Spleen (tissue), 11 donors: ENCODE measurements at regions not wholly inside any gene's neighbourhood (a gene's known extent, or its start where the extent isn't known, plus 50 kb on each side); places are given as distances from the start of the nearest gene placed in this dataset.

Experiments
- DNase-seq: peaks from one replicate; pipeline ENCODE4 v3.0.0-alpha.2; 2020
- H3K27ac ChIP-seq, 8 donors: fragments of 200-600 bp; sonication (generic) in 7 of 8; 1 replicate in 4 of 8; 2 replicates in 4 of 8; pipeline versions ENCODE4 v1.5.0 to v1.8.0; 2016 to 2021; ENCODE audit warnings: inconsistent platforms in 4 of 8, mild to moderate bottlenecking in 4 of 8, moderate library complexity in 1 of 8
- H3K27me3 ChIP-seq, 7 donors: fragments of 200-600 bp; sonication (generic) in 6 of 7; replicated peaks in 1 of 7; 1 replicate in 4 of 7; 2 replicates in 3 of 7; pipeline versions ENCODE4 v1.5.0 to v1.8.0; 2016 to 2021; ENCODE audit warnings: inconsistent platforms in 3 of 7, mild to moderate bottlenecking in 1 of 7
- H3K36me3 ChIP-seq, 6 donors: fragments of 200-600 bp; sonication (generic) in 5 of 6; 1 replicate in 4 of 6; 2 replicates in 2 of 6; pipeline versions ENCODE4 v1.5.0 to v1.8.0; 2016 to 2021; ENCODE audit warnings: inconsistent platforms in 2 of 6
- H3K4me1 ChIP-seq, 6 donors: fragments of 200-600 bp; sonication (generic) in 5 of 6; 1 replicate in 3 of 6; 2 replicates in 3 of 6; pipeline versions ENCODE4 v1.5.0 to v1.8.0; 2016 to 2021; ENCODE audit warnings: inconsistent platforms in 3 of 6
- H3K4me3 ChIP-seq, 8 donors: fragments of 200-600 bp; sonication (generic) in 7 of 8; 1 replicate in 4 of 8; 2 replicates in 4 of 8; pipeline versions ENCODE4 v1.5.0 to v1.8.0; 2016 to 2021; ENCODE audit warnings: inconsistent platforms in 4 of 8, mild to moderate bottlenecking in 4 of 8, moderate library complexity in 2 of 8
- H3K9me3 ChIP-seq, 8 donors: fragments of 200-600 bp; sonication (generic) in 7 of 8; 1 replicate in 4 of 8; 2 replicates in 4 of 8; pipeline versions ENCODE4 v1.5.0 to v1.8.0; 2016 to 2021; ENCODE audit warnings: inconsistent platforms in 4 of 8
- CTCF ChIP-seq, 11 experiments: fragments of 200-600 bp in 7 of 11; fragments of 450-650 bp in 4 of 11; sonication (generic) in 4 of 11; IDR thresholded peaks in 8 of 11; conservative IDR thresholded peaks in 3 of 11; 1 replicate in 7 of 11; 2 replicates in 4 of 11; pipeline versions ENCODE4 v1.4.0 to v1.8.0; 2016 to 2021; ENCODE audit warnings: antibody characterized with exemption in 11 of 11, inconsistent platforms in 4 of 11, mild to moderate bottlenecking in 1 of 11
- POLR2A ChIP-seq, 3 donors: fragments of 450-650 bp; IDR thresholded peaks; one replicate each; pipeline ENCODE4 v1.5.1; 2017; ENCODE audit warnings: antibody characterized with exemption in 3 of 3, mild to moderate bottlenecking in 1 of 3
- POLR2AphosphoS5 ChIP-seq, 3 donors: sonication (generic); formaldehyde crosslinking; IDR thresholded peaks; one replicate each; pipeline ENCODE4 v1.5.1; 2017; ENCODE audit warnings: antibody characterized with exemption in 3 of 3
- WGBS, 5 donors: extraction: QIAGEN DNeasy Blood & Tissue Kit in 3 of 5; methylation state at CpG; one replicate each; pipeline versions ENCODE4 v1.1.5 to v1.1.7; 2013 to 2018; 5-methylcytosine and 5-hydroxymethylcytosine counted together
- intact Hi-C: fragments of 100-400 bp; cut with DNase I; formaldehyde crosslinking; loops from one replicate; pipeline ENCODE4 v1.15.0; 2023; ENCODE audit warnings: low total_unique reads
- donor health status: healthy with polysubstance abuse.
- donor health status: DM: no; HTN: no; CAD: no; lungs with moderate emphysema.
- donor health status: DM: no; HTN: no; CAD: no.
- donor health status: Bipolar disorder and iron deficiency.
- donor health status: healthy.
- donor health status: DM: no; HTN: no; CAD: no.
- donor health status: DM: yes; HTN: yes; CAD: no.

DNA sequence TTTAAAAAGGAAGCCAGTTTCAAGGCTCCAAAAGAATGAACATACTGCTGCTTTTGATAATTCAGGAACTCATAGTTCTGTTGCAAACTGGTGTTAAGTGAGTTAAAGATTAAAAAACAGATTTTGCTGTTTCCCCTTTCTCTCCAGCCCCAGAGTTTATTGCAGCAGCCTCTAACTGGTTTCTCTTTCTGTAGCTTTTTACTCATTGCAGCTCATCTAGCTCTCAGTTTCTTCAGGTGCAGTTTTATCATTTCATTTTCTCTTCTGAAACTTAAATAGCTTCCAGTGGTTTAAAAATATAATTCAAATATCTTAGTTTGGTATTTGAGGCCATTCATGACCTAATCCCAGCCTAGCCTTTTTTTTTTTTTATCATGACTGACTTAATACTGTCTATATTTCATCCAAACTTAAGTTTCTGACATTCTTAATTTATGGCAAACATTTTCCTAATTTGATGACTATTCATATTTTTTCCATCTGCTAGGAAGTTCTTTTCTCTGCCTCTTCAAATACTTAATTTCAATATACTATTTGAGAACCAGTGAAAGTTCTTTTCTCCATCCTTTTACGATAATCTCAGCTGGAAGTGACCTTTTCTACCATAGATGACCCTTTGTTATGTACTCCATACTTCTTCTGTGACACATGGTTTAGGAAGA, 252.7 kb upstream of the GRIA1 start:
- intact Hi-C loops: no loop called here
- Histone ChIP-seq H3K27ac (no peak overlapping the region), H3K36me3 (no peaks in the 10 kb centered on the region), H3K4me1 (no peaks in the 10 kb centered on the region), H3K9me3 (peaks cover 0 to 9% (median 0%) of the 10 kb centered on the region in 8 donors), H3K4me3 (no peak overlapping the region), H3K27me3 (no peaks in the 10 kb centered on the region)
- DNase-seq: no peak
- TF ChIP-seq POLR2AphosphoS5 (IDR thresholded peaks at IDR 0.05) (no peak), POLR2A (IDR thresholded peaks at IDR 0.05) (no peak), CTCF (IDR thresholded peaks at IDR 0.05 in 8 of 11, conservative IDR thresholded peaks at IDR 0.05 in 3 of 11) (no peak)
- WGBS, 5 donors: 55 to 67% (median 64%) methylated on average over 1 of the region's 1 CpG

GRCh38 chr5:153257381-153257780, 233.1 kb upstream of the GRIA1 start:
- H3K36me3 ChIP-seq: no peaks in the 10 kb centered on the region
- no peak overlapping the region for H3K4me3 ChIP-seq
- H3K9me3 ChIP-seq: peaks cover 0 to 9% (median 0%) of the 10 kb centered on the region in 8 donors
- TF ChIP-seq POLR2A (IDR thresholded peaks at IDR 0.05) (no peak), CTCF (IDR thresholded peaks at IDR 0.05 in 8 of 11, conservative IDR thresholded peaks at IDR 0.05 in 3 of 11) (no peak), POLR2AphosphoS5 (IDR thresholded peaks at IDR 0.05) (no peak)
- no peak overlapping the region for H3K27ac ChIP-seq
- no peaks in the 10 kb centered on the region for H3K4me1 ChIP-seq
- no peak for DNase-seq
- H3K27me3 ChIP-seq: no peaks in the 10 kb centered on the region
- intact Hi-C loops: no loop called here

DNA sequence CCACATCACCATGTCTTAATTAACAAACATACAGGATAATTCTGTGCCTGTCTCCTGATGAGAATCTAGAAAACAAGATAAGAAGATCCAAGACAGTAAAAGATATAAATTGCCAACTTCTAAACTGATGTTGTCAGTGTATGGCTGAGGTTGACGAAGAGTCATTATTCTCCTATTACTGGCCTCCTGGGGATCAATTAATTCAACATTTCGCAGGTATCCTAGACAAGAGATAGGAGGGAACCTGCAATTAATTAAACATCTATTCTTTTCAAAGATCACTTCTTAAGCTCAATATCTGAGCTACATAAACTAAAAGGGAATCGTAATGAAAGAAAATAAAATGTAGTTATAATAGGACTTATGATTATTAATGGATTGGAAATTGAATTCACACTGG, 232.0 kb upstream of the GRIA1 start:
- H3K27ac ChIP-seq: no peak overlapping the region
- intact Hi-C loops: no loop called here
- H3K4me3 ChIP-seq: no peak overlapping the region
- no peaks in the 10 kb centered on the region for H3K27me3 ChIP-seq
- no peaks in the 10 kb centered on the region for H3K4me1 ChIP-seq
- peaks cover 0 to 3% (median 0%) of the 10 kb centered on the region in 8 donors for H3K9me3 ChIP-seq
- no peak for TF ChIP-seq POLR2AphosphoS5 (IDR thresholded peaks at IDR 0.05)
- no peak for TF ChIP-seq POLR2A (IDR thresholded peaks at IDR 0.05)
- TF ChIP-seq CTCF (IDR thresholded peaks at IDR 0.05 in 8 of 11, conservative IDR thresholded peaks at IDR 0.05 in 3 of 11): no peak
- DNase-seq: no peak
- no peaks in the 10 kb centered on the region for H3K36me3 ChIP-seq
- WGBS, 5 donors: 52 to 88% (median 81%) methylated on average over 3 of the region's 3 CpGs

DNA sequence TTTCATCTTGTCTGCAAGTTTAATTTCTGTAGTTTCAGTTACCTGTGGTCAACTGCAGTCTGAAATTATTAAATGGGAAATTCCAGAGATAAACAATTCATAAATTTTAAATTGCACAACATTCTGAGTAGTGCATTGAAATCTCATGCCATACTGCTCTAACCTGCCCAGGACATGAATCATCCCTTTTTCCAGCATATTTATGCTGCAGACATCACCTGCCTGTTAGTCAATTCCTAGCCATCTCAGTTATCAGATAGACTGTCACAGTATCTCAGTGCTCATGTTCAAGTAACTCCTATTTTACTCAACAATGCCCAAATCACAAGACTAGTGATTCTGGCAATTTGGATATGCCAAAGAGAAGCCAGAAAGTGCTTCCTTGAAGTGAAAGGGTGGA, 223.0 kb upstream of the GRIA1 start:
- no peaks in the 10 kb centered on the region for H3K27me3 ChIP-seq
- no peak overlapping the region for H3K27ac ChIP-seq
- H3K4me3 ChIP-seq: no peak overlapping the region
- intact Hi-C loops: no loop called here
- no peak for DNase-seq
- no peaks in the 10 kb centered on the region for H3K4me1 ChIP-seq
- no peaks in the 10 kb centered on the region for H3K9me3 ChIP-seq
- H3K36me3 ChIP-seq: no peaks in the 10 kb centered on the region
- TF ChIP-seq POLR2A (IDR thresholded peaks at IDR 0.05): no peak
- no peak for TF ChIP-seq POLR2AphosphoS5 (IDR thresholded peaks at IDR 0.05)
- TF ChIP-seq CTCF (IDR thresholded peaks at IDR 0.05 in 8 of 11, conservative IDR thresholded peaks at IDR 0.05 in 3 of 11): no peak
